Tibial artery (tissue), 4 donors: ENCODE measurements at regions not wholly inside any gene's neighbourhood (a gene's known extent, or its start where the extent isn't known, plus 50 kb on each side); places are given as distances from the start of the nearest gene placed in this dataset.

Source experiments
- DNase-seq, 2 donors: peaks; one replicate each; pipeline ENCODE4 v3.0.0-alpha.2; 2019
- H3K27ac ChIP-seq, 2 donors: fragments of 200-600 bp; sonication (generic) in 1 of 2; 1 replicate in 1 of 2; 2 replicates in 1 of 2; pipeline ENCODE4 v1.5.1; 2018 to 2019; ENCODE audit warnings: mild to moderate bottlenecking in 1 of 2
- H3K27me3 ChIP-seq, 2 donors: fragments of 200-600 bp; sonication (generic) in 1 of 2; one replicate each; pipeline versions ENCODE4 v1.5.1 to v1.6.0; 2016 to 2019
- H3K36me3 ChIP-seq, 3 donors: fragments of 200-600 bp; sonication (generic) in 2 of 3; one replicate each; pipeline ENCODE4 v1.5.1; 2016 to 2019; ENCODE audit warnings: mild to moderate bottlenecking in 2 of 3
- H3K4me1 ChIP-seq, 4 donors: fragments of 200-600 bp; sonication (generic) in 2 of 4; 1 replicate in 3 of 4; 2 replicates in 1 of 4; pipeline ENCODE4 v1.5.1; 2016 to 2019
- H3K4me3 ChIP-seq, 2 donors: fragments of 200-600 bp; sonication (generic) in 1 of 2; 1 replicate in 1 of 2; 2 replicates in 1 of 2; pipeline ENCODE4 v1.5.1; 2018 to 2019; ENCODE audit warnings: mild to moderate bottlenecking in 2 of 2
- H3K9me3 ChIP-seq, 3 donors: fragments of 200-600 bp; sonication (generic) in 1 of 3; one replicate each; pipeline ENCODE4 v1.5.1; 2016 to 2019
- CTCF ChIP-seq, 2 experiments: fragments of 200-600 bp in 1 of 2; fragments of 450-650 bp in 1 of 2; IDR thresholded peaks; one replicate each; pipeline ENCODE4 v1.5.1; 2017 to 2019; ENCODE audit warnings: antibody characterized with exemption in 2 of 2, mild to moderate bottlenecking in 1 of 2, moderate library complexity in 1 of 2
- intact Hi-C: fragments of 100-400 bp; cut with DNase I; formaldehyde crosslinking; loops from one replicate; pipeline ENCODE4 v1.15.0; 2023; ENCODE audit warnings: low total_unique reads

GRCh38 chr11:121683791-121684190 is 231.0 kb upstream of the SORL1-AS1 start:
- TF ChIP-seq CTCF (IDR thresholded peaks at IDR 0.05) = no peak
- peaks cover 0 to 20% (median 8%) of the 10 kb centered on the region in 4 donors for H3K4me1 ChIP-seq
- intact Hi-C loops = no loop called here

More at GRCh38 chr11:121683791-121684190, 231.0 kb upstream of the SORL1-AS1 start:
- Histone ChIP-seq H3K27ac (no peak overlapping the region), H3K27me3 (no peaks in the 10 kb centered on the region), H3K9me3 (no peaks in the 10 kb centered on the region), H3K36me3 (no peaks in the 10 kb centered on the region), H3K4me3 (no peak overlapping the region)
- DNase-seq = no peak
